ENCODE measurements at regions not wholly inside any gene's neighbourhood (a gene's known extent, or its start where the extent isn't known, plus 50 kb on each side); places are given as distances from the start of the nearest gene placed in this dataset.
A peak's percentile ranks its signal among the peaks of the same experiment; 100 is the strongest.

GRCh38 chr1:98059620-98060019, 138.8 kb upstream of the DPYD start:
- Histone ChIP-seq H3K36me3 (ENCODE audit: control insufficient read depth in 4 of 4, insufficient read depth in 4 of 4, low read length in 3 of 4) (no peaks in the 10 kb centered on the region), H3K27ac (ENCODE audit: insufficient read depth in 1 of 2, low read depth in 1 of 2, low read length in 2 of 2, poor library complexity in 1 of 2, severe bottlenecking in 2 of 2) (no peak overlapping the region), H3K9me3 (ENCODE audit: control extremely low read depth in 1 of 5, control insufficient read depth in 4 of 5, insufficient read depth in 2 of 5, low read depth in 1 of 5, low read length in 4 of 5) (no peaks in the 10 kb centered on the region), H3K27me3 (replicated peaks in 2 of 5; ENCODE audit: control insufficient read depth in 4 of 5, insufficient read depth in 5 of 5, low read length in 4 of 5) (peaks cover 3 to 9% (median 5%) of the 10 kb centered on the region in 5 experiments), H3K4me3 (ENCODE audit: control insufficient read depth in 1 of 7, extremely low read depth in 1 of 7, insufficient read depth in 4 of 7, low read depth in 2 of 7, low read length in 6 of 7) (no peak overlapping the region), H3K4me1 (ENCODE audit: control extremely low read depth in 1 of 4, control insufficient read depth in 4 of 4, insufficient read depth in 4 of 4, low read length in 3 of 4) (no peaks in the 10 kb centered on the region)
- ChIA-PET CTCF (interaction anchor here (0.7 to 0.9 kb wide), 2 partner anchors 12 to 20 kb away, joined by 3 to 7 read pairs; no protein-coding TSS in a partner anchor), POLR2A (no interaction called here)
- WGBS (ENCODE audit: insufficient coverage) = 100% methylated on average over 1 of the region's 1 CpG
- DNase-seq = no peak

GRCh38 chr1:98058676-98059075, 137.8 kb upstream of the DPYD start:
- POLR2A ChIA-PET = no interaction called here
- Histone ChIP-seq H3K36me3 (ENCODE audit: control insufficient read depth in 4 of 4, insufficient read depth in 4 of 4, low read length in 3 of 4) (no peaks in the 10 kb centered on the region), H3K27ac (ENCODE audit: insufficient read depth in 1 of 2, low read depth in 1 of 2, low read length in 2 of 2, poor library complexity in 1 of 2, severe bottlenecking in 2 of 2) (no peak overlapping the region), H3K4me3 (ENCODE audit: control insufficient read depth in 1 of 7, extremely low read depth in 1 of 7, insufficient read depth in 4 of 7, low read depth in 2 of 7, low read length in 6 of 7) (no peak overlapping the region), H3K27me3 (replicated peaks in 2 of 5; ENCODE audit: control insufficient read depth in 4 of 5, insufficient read depth in 5 of 5, low read length in 4 of 5) (peaks cover 3 to 12% (median 8%) of the 10 kb centered on the region in 5 experiments), H3K9me3 (ENCODE audit: control extremely low read depth in 1 of 5, control insufficient read depth in 4 of 5, insufficient read depth in 2 of 5, low read depth in 1 of 5, low read length in 4 of 5) (no peaks in the 10 kb centered on the region), H3K4me1 (ENCODE audit: control extremely low read depth in 1 of 4, control insufficient read depth in 4 of 4, insufficient read depth in 4 of 4, low read length in 3 of 4) (peaks cover 0 to 8% (median 5%) of the 10 kb centered on the region in 4 experiments)
- no CpG with 5 or more reads among the region's 2 CpGs for WGBS (ENCODE audit: insufficient coverage)
- CTCF ChIA-PET = interaction anchor here (0.9 kb wide), 1 partner anchor 19 kb away, joined by 3 read pairs; no protein-coding TSS in a partner anchor
- DNase-seq = no peak

GRCh38 chr1:98057236-98057910, 136.5 kb upstream of the DPYD start:
- CTCF ChIA-PET = interaction anchor here (2.0 kb wide), 1 partner anchor 411 kb away, joined by 13 read pairs; no protein-coding TSS in a partner anchor
- no peak overlapping the region for H3K4me3 ChIP-seq (ENCODE audit: control insufficient read depth in 1 of 7, extremely low read depth in 1 of 7, insufficient read depth in 4 of 7, low read depth in 2 of 7, low read length in 6 of 7)

DNA sequence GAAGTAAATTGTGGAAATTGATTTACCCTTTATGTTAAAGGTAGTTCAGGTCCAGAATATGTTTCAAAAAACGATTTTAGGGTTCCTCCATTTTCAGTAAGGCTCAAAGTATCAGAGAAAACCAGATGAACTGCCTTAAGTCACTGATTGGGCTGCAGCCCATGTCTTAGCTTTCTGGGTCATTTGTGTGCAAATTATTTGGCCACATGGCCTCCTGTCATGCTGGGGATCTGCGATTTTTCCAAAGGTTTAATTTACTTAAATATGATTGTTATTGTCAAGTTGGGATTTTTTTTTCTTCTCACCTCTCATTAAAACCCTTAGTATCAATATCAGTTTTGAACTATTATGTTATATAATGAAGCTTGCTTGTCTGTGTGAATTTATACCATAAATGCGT, 135.9 kb upstream of the DPYD start:
- Histone ChIP-seq H3K36me3 (ENCODE audit: control insufficient read depth in 4 of 4, insufficient read depth in 4 of 4, low read length in 3 of 4) (no peaks in the 10 kb centered on the region), H3K4me3 (ENCODE audit: control insufficient read depth in 1 of 7, extremely low read depth in 1 of 7, insufficient read depth in 4 of 7, low read depth in 2 of 7, low read length in 6 of 7) (no peak overlapping the region), H3K9me3 (ENCODE audit: control extremely low read depth in 1 of 5, control insufficient read depth in 4 of 5, insufficient read depth in 2 of 5, low read depth in 1 of 5, low read length in 4 of 5) (no peaks in the 10 kb centered on the region), H3K4me1 (ENCODE audit: control extremely low read depth in 1 of 4, control insufficient read depth in 4 of 4, insufficient read depth in 4 of 4, low read length in 3 of 4) (peaks cover 0 to 14% (median 13%) of the 10 kb centered on the region in 4 experiments), H3K27ac (ENCODE audit: insufficient read depth in 1 of 2, low read depth in 1 of 2, low read length in 2 of 2, poor library complexity in 1 of 2, severe bottlenecking in 2 of 2) (no peak overlapping the region), H3K27me3 (replicated peaks in 2 of 5; ENCODE audit: control insufficient read depth in 4 of 5, insufficient read depth in 5 of 5, low read length in 4 of 5) (peaks cover 9 to 31% (median 14%) of the 10 kb centered on the region in 5 experiments)
- 100% methylated on average over 1 of the region's 3 CpGs for WGBS (ENCODE audit: insufficient coverage)
- ChIA-PET CTCF (interaction anchor here (2.0 kb wide), 1 partner anchor 412 kb away, joined by 13 read pairs; no protein-coding TSS in a partner anchor), POLR2A (no interaction called here)
- no peak for DNase-seq

More at GRCh38 chr1:98057236-98057910, 136.5 kb upstream of the DPYD start:
- POLR2A ChIA-PET = no interaction called here
- H3K27ac ChIP-seq (ENCODE audit: insufficient read depth in 1 of 2, low read depth in 1 of 2, low read length in 2 of 2, poor library complexity in 1 of 2, severe bottlenecking in 2 of 2) = no peak overlapping the region
- WGBS (ENCODE audit: insufficient coverage) = no CpG with 5 or more reads among the region's 2 CpGs
- no peaks in the 10 kb centered on the region for H3K36me3 ChIP-seq (ENCODE audit: control insufficient read depth in 4 of 4, insufficient read depth in 4 of 4, low read length in 3 of 4)
- peaks cover 5 to 25% (median 12%) of the 10 kb centered on the region in 5 experiments for H3K27me3 ChIP-seq (replicated peaks in 2 of 5; ENCODE audit: control insufficient read depth in 4 of 5, insufficient read depth in 5 of 5, low read length in 4 of 5)
- peaks cover 0 to 14% (median 13%) of the 10 kb centered on the region in 4 experiments for H3K4me1 ChIP-seq (ENCODE audit: control extremely low read depth in 1 of 4, control insufficient read depth in 4 of 4, insufficient read depth in 4 of 4, low read length in 3 of 4)
- no peaks in the 10 kb centered on the region for H3K9me3 ChIP-seq (ENCODE audit: control extremely low read depth in 1 of 5, control insufficient read depth in 4 of 5, insufficient read depth in 2 of 5, low read depth in 1 of 5, low read length in 4 of 5)
- DNase-seq = peak in 1 of 3 donors; percentile 18

DNA sequence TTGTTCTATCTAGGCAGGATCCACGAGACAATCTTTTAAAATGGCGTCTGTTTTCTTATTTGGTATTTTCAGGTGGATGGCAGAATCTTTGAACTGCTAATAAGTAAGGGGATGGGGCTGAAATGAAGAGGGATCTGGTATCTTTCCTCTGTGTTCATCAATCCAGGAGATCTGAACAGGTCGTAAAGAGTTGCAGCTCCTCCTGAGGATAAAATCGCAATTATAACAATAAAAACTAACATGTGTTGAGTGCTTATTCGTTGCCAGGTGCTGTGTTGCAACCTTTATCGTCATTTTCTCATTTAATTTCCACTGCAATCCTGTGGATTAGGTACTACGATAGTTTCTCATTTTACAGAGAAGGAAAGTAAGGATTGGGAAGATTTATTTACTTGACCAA, 134.6 kb upstream of the DPYD start:
- Histone ChIP-seq H3K9me3 (ENCODE audit: control extremely low read depth in 1 of 5, control insufficient read depth in 4 of 5, insufficient read depth in 2 of 5, low read depth in 1 of 5, low read length in 4 of 5) (no peaks in the 10 kb centered on the region), H3K4me1 (ENCODE audit: control extremely low read depth in 1 of 4, control insufficient read depth in 4 of 4, insufficient read depth in 4 of 4, low read length in 3 of 4) (peaks cover 0 to 14% (median 13%) of the 10 kb centered on the region in 4 experiments), H3K27me3 (replicated peaks in 2 of 5; ENCODE audit: control insufficient read depth in 4 of 5, insufficient read depth in 5 of 5, low read length in 4 of 5) (peaks cover 11 to 40% (median 17%) of the 10 kb centered on the region in 5 experiments), H3K36me3 (ENCODE audit: control insufficient read depth in 4 of 4, insufficient read depth in 4 of 4, low read length in 3 of 4) (no peaks in the 10 kb centered on the region), H3K27ac (ENCODE audit: insufficient read depth in 1 of 2, low read depth in 1 of 2, low read length in 2 of 2, poor library complexity in 1 of 2, severe bottlenecking in 2 of 2) (no peak overlapping the region), H3K4me3 (ENCODE audit: control insufficient read depth in 1 of 7, extremely low read depth in 1 of 7, insufficient read depth in 4 of 7, low read depth in 2 of 7, low read length in 6 of 7) (no peak overlapping the region)
- WGBS (ENCODE audit: insufficient coverage) = 86% methylated on average over 5 of the region's 7 CpGs
- ChIA-PET POLR2A (interaction anchor here (0.6 kb wide), 1 partner anchor 400 kb away, joined by 5 read pairs; no protein-coding TSS in a partner anchor), CTCF (interaction anchor here (1.4 to 2.0 kb wide), 3 partner anchors 12 to 413 kb away, joined by 3 to 13 read pairs (median 3); no protein-coding TSS in a partner anchor)
- no peak for DNase-seq

GRCh38 chr1:98054786-98055185, 134.0 kb upstream of the DPYD start:
- CTCF ChIA-PET = interaction anchor here (0.6 to 1.6 kb wide), 5 partner anchors 34 to 1085 kb away, joined by 3 to 4 read pairs (median 3); no protein-coding TSS in a partner anchor
- POLR2A ChIA-PET = interaction anchor here (0.6 kb wide), 1 partner anchor 401 kb away, joined by 5 read pairs; no protein-coding TSS in a partner anchor
- Histone ChIP-seq H3K4me1 (ENCODE audit: control extremely low read depth in 1 of 4, control insufficient read depth in 4 of 4, insufficient read depth in 4 of 4, low read length in 3 of 4) (peaks cover under 1 to 14% (median 13%) of the 10 kb centered on the region in 4 experiments), H3K27ac (ENCODE audit: insufficient read depth in 1 of 2, low read depth in 1 of 2, low read length in 2 of 2, poor library complexity in 1 of 2, severe bottlenecking in 2 of 2) (no peak overlapping the region), H3K4me3 (ENCODE audit: control insufficient read depth in 1 of 7, extremely low read depth in 1 of 7, insufficient read depth in 4 of 7, low read depth in 2 of 7, low read length in 6 of 7) (no peak overlapping the region), H3K9me3 (ENCODE audit: control extremely low read depth in 1 of 5, control insufficient read depth in 4 of 5, insufficient read depth in 2 of 5, low read depth in 1 of 5, low read length in 4 of 5) (no peaks in the 10 kb centered on the region), H3K36me3 (ENCODE audit: control insufficient read depth in 4 of 4, insufficient read depth in 4 of 4, low read length in 3 of 4) (no peaks in the 10 kb centered on the region), H3K27me3 (replicated peaks in 2 of 5; ENCODE audit: control insufficient read depth in 4 of 5, insufficient read depth in 5 of 5, low read length in 4 of 5) (peaks cover 14 to 46% (median 24%) of the 10 kb centered on the region in 5 experiments)
- no peak for DNase-seq
- WGBS (ENCODE audit: insufficient coverage) = 100% methylated on average over 1 of the region's 4 CpGs

- WGBS (ENCODE audit: insufficient coverage) = 26% methylated on average over 3 of the region's 11 CpGs
- Histone ChIP-seq H3K27ac (ENCODE audit: insufficient read depth in 1 of 2, low read depth in 1 of 2, low read length in 2 of 2, poor library complexity in 1 of 2, severe bottlenecking in 2 of 2) (no peak overlapping the region), H3K27me3 (replicated peaks in 2 of 5; ENCODE audit: control insufficient read depth in 4 of 5, insufficient read depth in 5 of 5, low read length in 4 of 5) (peaks cover 19 to 51% (median 28%) of the 10 kb centered on the region in 5 experiments), H3K36me3 (ENCODE audit: control insufficient read depth in 4 of 4, insufficient read depth in 4 of 4, low read length in 3 of 4) (no peaks in the 10 kb centered on the region), H3K4me3 (ENCODE audit: control insufficient read depth in 1 of 7, extremely low read depth in 1 of 7, insufficient read depth in 4 of 7, low read depth in 2 of 7, low read length in 6 of 7) (peak overlapping the region in 6 of 7 experiments; percentile 59 to 76 (median 70)), H3K9me3 (ENCODE audit: control extremely low read depth in 1 of 5, control insufficient read depth in 4 of 5, insufficient read depth in 2 of 5, low read depth in 1 of 5, low read length in 4 of 5) (no peaks in the 10 kb centered on the region), H3K4me1 (ENCODE audit: control extremely low read depth in 1 of 4, control insufficient read depth in 4 of 4, insufficient read depth in 4 of 4, low read length in 3 of 4) (peaks cover 2 to 18% (median 16%) of the 10 kb centered on the region in 4 experiments)
- ChIA-PET POLR2A (no interaction called here), CTCF (interaction anchor here (0.6 to 1.7 kb wide), 9 partner anchors 12 to 1085 kb away, joined by 3 to 9 read pairs (median 3); no protein-coding TSS in a partner anchor)
- DNase-seq = no peak
Measured at GRCh38 chr1:98054367-98054701, 133.5 kb upstream of the DPYD start.

Data from common myeloid progenitor, CD34-positive (primary cell).